Gastrocnemius medialis (tissue), 4 donors: ENCODE measurements at regions not wholly inside any gene's neighbourhood (a gene's known extent, or its start where the extent isn't known, plus 50 kb on each side); places are given as distances from the start of the nearest gene placed in this dataset.
"Not testable (repeated sequence)": the region's sequence is repeated elsewhere in the genome, so short reads cannot be mapped to it uniquely, and the experiment has no call there.

Experiments used
- CTCF ChIP-seq, 5 experiments: fragments of 450-650 bp in 3 of 5; fragments of 200-600 bp in 2 of 5; sonication (generic) in 2 of 5; IDR thresholded peaks in 4 of 5; conservative IDR thresholded peaks in 1 of 5; 1 replicate in 4 of 5; 2 replicates in 1 of 5; pipeline ENCODE4 v1.5.1; 2016 to 2019; ENCODE audit warnings: antibody characterized with exemption in 5 of 5, mild to moderate bottlenecking in 3 of 5, moderate library complexity in 3 of 5
- POLR2A ChIP-seq, 2 donors: fragments of 450-650 bp; IDR thresholded peaks; one replicate each; pipeline ENCODE4 v1.6.1; 2017; ENCODE audit warnings: antibody characterized with exemption in 2 of 2, mild to moderate bottlenecking in 2 of 2, moderate library complexity in 2 of 2

- TF ChIP-seq POLR2A (IDR thresholded peaks at IDR 0.05); CTCF (IDR thresholded peaks at IDR 0.05 in 4 of 5, conservative IDR thresholded peaks at IDR 0.05 in 1 of 5): not testable (repeated sequence)
These were observed 240.0 kb upstream of the PRSS1 start for GRCh38 chr7:142509235-142509634.
